ENCODE measurements at regions not wholly inside any gene's neighbourhood (a gene's known extent, or its start where the extent isn't known, plus 50 kb on each side); places are given as distances from the start of the nearest gene placed in this dataset.

- TF ChIP-seq CTCF (IDR thresholded peaks at IDR 0.05 in 8 of 11, conservative IDR thresholded peaks at IDR 0.05 in 3 of 11), result no peak
- TF ChIP-seq POLR2AphosphoS5 (IDR thresholded peaks at IDR 0.05), result no peak
Observed at GRCh38 chr21:16169779-16170178, 440.0 kb downstream of the USP25 start.

Measured in spleen (tissue), 7 donors.